GM19452 (cell line): ENCODE measurements at regions not wholly inside any gene's neighbourhood (a gene's known extent, or its start where the extent isn't known, plus 50 kb on each side); places are given as distances from the start of the nearest gene placed in this dataset.
"Not testable (repeated sequence)": the region's sequence is repeated elsewhere in the genome, so short reads cannot be mapped to it uniquely, and the experiment has no call there.

Experiments used
- ATAC-seq: cut with Tn5 transposase; IDR thresholded peaks from one replicate; pipeline ENCODE4 v1.9.1; 2021; ENCODE audit not compliant: unreplicated experiment

DNA sequence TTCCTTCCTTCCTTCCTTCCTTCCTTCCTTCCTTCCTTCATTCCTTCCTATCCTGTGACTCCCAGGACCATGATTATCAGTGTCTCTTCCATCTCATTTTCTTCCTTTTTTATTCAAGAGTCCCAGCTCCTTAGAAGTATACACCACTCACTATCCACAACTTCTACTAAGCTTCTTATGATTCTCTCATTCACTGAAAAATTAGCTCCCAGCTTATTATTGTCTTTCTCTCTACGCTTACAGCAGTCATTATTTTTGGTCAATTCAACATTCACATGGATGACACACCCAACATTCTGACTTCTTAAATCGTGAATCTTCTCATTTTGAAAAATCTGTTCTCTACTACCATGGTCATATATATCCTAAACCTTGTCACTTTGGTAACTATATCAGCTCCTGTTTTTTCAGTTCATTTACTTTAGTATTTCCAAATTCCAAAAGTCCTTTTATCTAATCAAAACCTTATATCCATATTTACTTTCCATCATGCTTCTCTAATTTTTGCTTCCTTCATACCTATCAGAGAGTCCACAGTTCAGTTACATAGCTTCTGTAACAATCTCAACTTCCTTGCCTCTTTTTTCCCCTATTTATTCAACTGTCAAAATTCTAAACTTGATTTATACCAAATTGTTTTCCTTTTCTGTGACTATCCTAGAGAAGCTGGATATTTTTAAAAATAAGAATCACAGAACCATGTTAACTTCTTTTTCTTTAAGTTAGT lies 677.5 kb downstream of the RAPGEF2 start:
- no peak for ATAC-seq

- ATAC-seq, result no peak
Observed at GRCh38 chr4:159787901-159788300, 685.0 kb downstream of the RAPGEF2 start.

- no peak for ATAC-seq
Observed at GRCh38 chr4:159791334-159791733, 688.5 kb downstream of the RAPGEF2 start.

- not testable (repeated sequence) for ATAC-seq
Observed at GRCh38 chr4:159804592-159804991, 701.7 kb downstream of the RAPGEF2 start.

DNA sequence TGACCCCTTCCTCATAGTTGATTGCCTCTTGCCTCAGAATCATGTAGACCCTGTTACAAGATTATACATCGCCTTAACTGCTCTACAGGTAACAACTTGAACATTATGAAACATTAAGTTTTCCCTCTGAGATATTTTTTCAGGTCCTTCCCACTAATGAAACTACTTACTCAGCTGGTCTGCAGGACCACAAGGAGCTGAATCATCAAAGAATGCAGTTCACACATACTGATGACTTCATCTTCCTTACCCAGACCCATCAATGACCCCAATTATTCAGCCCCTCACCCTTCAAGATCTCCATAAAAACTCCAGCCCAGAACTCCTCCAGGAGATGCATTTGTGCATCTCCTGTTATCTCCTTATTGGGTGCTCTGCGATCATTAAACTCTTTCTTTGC lies 720.9 kb downstream of the RAPGEF2 start:
- ATAC-seq, result no peak

GRCh38 chr4:159828687-159829086 lies 725.8 kb downstream of the RAPGEF2 start:
- ATAC-seq, result no peak

DNA sequence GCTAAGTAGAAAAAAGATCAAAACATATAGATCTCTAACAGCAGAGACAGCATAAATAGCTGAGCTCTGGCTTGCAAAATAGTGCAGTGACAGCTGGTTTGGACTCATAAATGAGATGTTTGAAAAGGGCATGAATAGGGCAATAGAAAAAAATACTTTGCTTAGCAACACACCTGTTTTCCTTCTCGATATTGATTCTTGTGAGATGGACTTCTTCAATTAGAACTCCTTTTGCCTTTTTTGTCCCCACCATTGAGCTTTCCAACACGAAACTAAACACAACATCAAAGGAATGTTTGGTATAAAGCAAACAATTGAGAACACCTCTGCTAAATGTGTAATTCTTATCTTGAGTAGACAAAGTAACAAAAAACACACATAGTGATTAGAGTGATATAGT lies 726.3 kb downstream of the RAPGEF2 start:
- ATAC-seq, result no peak

DNA sequence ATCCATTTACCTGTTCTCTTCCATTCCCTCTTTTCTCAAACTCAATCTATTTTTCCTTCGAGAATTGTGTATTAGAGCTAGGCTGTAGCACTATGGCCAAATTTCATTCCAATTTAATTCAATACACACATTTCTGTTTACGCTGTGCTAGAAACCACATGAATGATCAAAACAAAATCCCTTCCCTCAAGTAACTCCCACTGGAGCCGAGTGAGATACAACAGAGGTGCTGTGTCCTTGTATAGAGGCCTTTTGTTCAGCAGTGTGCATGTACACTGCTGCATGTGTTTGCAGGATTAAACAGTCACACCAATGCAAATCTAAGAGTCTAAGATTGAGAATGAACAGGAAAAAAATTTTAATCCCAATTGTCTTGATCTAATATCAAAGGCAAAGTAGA lies 734.2 kb downstream of the RAPGEF2 start:
- no peak for ATAC-seq

- ATAC-seq, result no peak
Observed at GRCh38 chr4:159855731-159856130, 752.9 kb downstream of the RAPGEF2 start.

DNA sequence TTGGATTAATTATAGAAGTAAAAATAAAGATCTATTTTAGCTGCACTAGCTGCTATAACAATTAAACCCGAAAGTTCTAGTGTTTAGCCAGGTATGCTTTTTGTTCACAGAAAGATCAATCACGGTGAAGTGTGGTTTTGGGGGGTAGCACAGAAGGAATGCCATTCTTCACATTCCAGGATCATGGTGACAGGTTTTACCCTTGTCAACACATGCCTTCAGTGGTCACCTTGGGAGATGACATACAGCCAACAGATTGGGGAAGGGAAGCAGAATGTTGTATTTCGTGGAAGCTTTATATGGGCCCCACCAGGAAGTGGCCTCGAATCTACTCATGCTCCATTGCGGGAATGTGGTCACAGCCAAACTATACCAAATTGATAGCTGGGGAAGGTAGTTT lies 753.6 kb downstream of the RAPGEF2 start:
- ATAC-seq, result no peak

GRCh38 chr4:159859656-159860148 lies 756.8 kb downstream of the RAPGEF2 start:
- ATAC-seq, result no peak

DNA sequence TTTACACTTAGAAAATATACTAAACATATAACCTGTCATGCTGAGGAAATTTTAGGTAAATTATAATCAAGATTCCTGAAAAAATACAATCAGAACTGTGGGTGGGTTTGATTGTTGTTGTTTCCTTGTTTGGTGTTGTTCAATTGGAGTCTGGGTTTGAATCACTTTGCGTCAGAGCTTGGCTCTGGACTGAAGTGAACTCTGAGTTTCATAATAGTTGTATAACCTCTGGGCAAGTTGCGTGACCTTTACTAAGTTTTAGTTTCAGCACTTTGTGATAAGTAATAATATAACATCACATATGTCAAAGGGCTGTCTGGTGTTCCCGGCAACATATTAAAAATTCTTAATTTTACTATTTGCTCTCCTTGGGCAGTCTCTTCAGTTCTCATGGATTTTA lies 758.1 kb downstream of the RAPGEF2 start:
- ATAC-seq, result no peak

- no peak for ATAC-seq
Observed at GRCh38 chr4:159864337-159864736, 761.5 kb downstream of the RAPGEF2 start.

GRCh38 chr4:159867673-159868072 lies 764.8 kb downstream of the RAPGEF2 start:
- ATAC-seq, result no peak

- ATAC-seq, result not testable (repeated sequence)
Observed at GRCh38 chr4:159868936-159869335, 766.1 kb downstream of the RAPGEF2 start.

DNA sequence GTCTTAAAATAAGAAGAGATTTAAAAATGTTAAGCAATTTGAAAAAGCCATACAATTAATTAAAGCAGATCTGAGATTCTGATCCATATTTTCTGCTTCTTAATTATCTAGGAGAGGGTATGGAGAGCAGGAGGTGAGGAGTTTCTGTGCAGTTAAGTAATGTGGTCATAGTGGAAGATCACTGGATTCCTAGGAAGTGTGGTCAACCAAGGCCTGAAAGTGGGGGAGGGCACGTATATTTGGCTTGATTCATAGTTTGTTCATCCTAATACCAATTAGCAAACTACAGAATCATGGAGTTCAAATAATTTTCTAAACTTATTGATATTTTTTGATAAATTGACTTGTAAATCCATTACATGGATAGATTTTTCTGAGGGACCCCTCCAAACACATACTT lies 768.3 kb downstream of the RAPGEF2 start:
- no peak for ATAC-seq

- ATAC-seq, result no peak
Observed at GRCh38 chr4:159881158-159881557, 778.3 kb downstream of the RAPGEF2 start.

DNA sequence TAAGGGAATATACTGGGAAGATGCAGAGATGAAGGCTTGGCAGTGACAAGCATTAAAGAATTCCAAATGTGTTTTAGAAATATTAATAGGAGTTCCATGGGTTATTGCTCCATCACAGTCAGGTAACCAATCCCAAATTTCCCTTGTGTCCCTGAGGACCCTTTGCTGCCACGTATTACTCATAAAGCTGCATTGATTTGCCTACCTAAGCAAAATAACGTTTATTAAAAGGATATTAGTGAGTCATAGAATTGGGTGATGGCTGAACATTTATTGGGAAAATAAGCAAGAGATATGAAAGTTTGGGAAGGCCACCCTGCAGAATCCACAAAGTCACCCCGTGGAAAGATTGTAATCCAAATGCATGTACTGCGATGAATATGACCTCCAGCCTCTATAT lies 782.1 kb downstream of the RAPGEF2 start:
- no peak for ATAC-seq

- ATAC-seq, result no peak
Observed at GRCh38 chr4:159899596-159899995, 796.7 kb downstream of the RAPGEF2 start.

DNA sequence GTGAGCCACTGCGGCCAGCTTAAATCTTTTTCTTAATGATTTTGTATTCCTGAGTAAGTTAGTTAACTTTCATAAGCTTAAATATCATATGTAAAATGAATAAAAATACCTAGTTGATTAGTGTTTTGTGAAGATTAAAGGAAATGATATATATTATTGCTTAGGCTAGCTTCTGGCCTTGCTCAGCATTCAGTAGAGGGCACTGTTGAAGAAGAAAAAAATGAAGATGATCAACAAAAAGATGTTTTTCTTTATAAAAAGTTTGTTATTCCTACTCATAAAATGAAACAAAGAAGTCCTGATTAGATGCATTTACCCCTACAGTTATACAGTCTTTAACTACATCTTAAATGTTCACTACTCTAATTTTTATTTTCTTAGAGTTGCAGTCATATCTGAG lies 797.7 kb downstream of the RAPGEF2 start:
- ATAC-seq, result no peak

DNA sequence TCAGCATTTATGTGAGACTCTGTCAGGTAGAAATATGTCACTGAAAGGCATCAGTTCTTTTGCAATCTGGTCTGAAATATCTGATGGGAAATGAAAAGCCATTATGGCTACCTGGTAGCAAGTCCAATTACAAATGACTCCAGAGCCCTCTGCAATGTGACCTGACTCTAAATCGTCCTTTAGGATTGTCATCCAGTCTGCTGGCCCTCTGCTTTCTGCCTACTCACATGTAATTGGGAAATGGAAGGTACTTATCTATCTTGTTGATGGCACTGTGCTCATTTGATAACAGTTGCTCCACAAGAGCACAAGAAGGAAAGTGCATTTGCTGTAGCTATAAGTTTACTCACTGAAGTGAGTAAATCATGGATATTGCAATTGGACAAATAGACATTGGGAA lies 799.8 kb downstream of the RAPGEF2 start:
- ATAC-seq, result no peak

- ATAC-seq, result no peak
Observed at GRCh38 chr4:159904906-159905305, 802.0 kb downstream of the RAPGEF2 start.

DNA sequence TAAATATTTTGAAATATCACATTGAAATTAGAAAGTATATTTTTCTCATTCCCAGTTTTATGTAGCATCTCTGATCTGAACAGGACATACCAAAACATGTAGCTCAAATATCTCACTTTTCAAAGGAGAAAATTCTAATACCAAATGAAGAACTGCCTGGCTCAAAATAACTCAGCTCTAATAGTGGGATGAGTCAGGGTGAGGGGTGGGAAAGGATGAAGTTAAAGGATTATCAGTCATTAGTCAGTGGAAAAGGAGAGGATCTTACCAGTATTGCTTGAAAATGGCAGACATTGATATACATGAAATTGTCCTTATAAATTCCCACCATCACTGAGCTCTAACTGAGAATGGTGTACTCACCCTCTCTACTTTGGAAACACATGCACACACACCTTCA lies 803.2 kb downstream of the RAPGEF2 start:
- no peak for ATAC-seq
